Brain microvascular endothelial cell (primary cell): ENCODE measurements at regions not wholly inside any gene's neighbourhood (a gene's known extent, or its start where the extent isn't known, plus 50 kb on each side); places are given as distances from the start of the nearest gene placed in this dataset.

Experiments used
- DNase-seq: peaks from one replicate; pipeline ENCODE4 v3.0.0-alpha.2; 2020
- H3K27ac ChIP-seq: fragments of 250-450 bp; sonication (Bioruptor Pico); 2 replicates; pipeline ENCODE4 v1.5.1; 2020; ENCODE audit warnings: mild to moderate bottlenecking, moderate library complexity
- H3K27me3 ChIP-seq: fragments of 250-450 bp; sonication (Bioruptor Pico); replicated peaks from 2 replicates; pipeline ENCODE4 v1.5.1; 2020; ENCODE audit warnings: mild to moderate bottlenecking
- H3K36me3 ChIP-seq: fragments of 250-450 bp; sonication (Bioruptor Pico); replicated peaks from 2 replicates; pipeline ENCODE4 v1.5.1; 2020; ENCODE audit warnings: mild to moderate bottlenecking
- H3K4me3 ChIP-seq: 2 replicates; pipeline ENCODE4 v1.5.1; 2011; ENCODE audit warnings: low read depth, mild to moderate bottlenecking, control low read depth, low read length, moderate library complexity
- CTCF ChIP-seq: IDR thresholded peaks from 2 replicates; pipeline ENCODE4 v1.5.1; 2011; ENCODE audit warnings: low read depth, mild to moderate bottlenecking, moderate library complexity, low read length, control low read depth, inconsistent platforms; ENCODE audit errors: missing control alignments
- in situ Hi-C: cut with HindIII; loops from 2 replicates; pipeline ENCODE4 v1.10.0; 2017; ENCODE audit warnings: low sequenced_read_pairs, low pct_ligation_motif_present

- Histone ChIP-seq H3K36me3 (no peaks in the 10 kb centered on the region), H3K27me3 (no peaks in the 10 kb centered on the region), H3K4me3 (no peak overlapping the region), H3K27ac (peak overlapping the region; percentile 89)
- peak; percentile 96 for DNase-seq
- TF ChIP-seq CTCF, result no peak
- in situ Hi-C loops, result no loop called here
Observed at GRCh38 chr11:27934830-27935145, 173.2 kb downstream of the KIF18A start.

GRCh38 chr11:27933992-27934829 lies 173.7 kb downstream of the KIF18A start:
- in situ Hi-C loops, result no loop called here
- no peaks in the 10 kb centered on the region for H3K36me3 ChIP-seq
- H3K4me3 ChIP-seq, result no peak overlapping the region
- H3K27me3 ChIP-seq, result no peaks in the 10 kb centered on the region
- DNase-seq, result peak; percentile 91
- H3K27ac ChIP-seq, result peak overlapping the region; percentile 89
- TF ChIP-seq CTCF, result no peak

- H3K27me3 ChIP-seq, result no peaks in the 10 kb centered on the region
- no peak for TF ChIP-seq CTCF
- DNase-seq, result no peak
- in situ Hi-C loops, result no loop called here
- H3K27ac ChIP-seq, result no peak overlapping the region
- no peak overlapping the region for H3K4me3 ChIP-seq
- no peaks in the 10 kb centered on the region for H3K36me3 ChIP-seq
Observed at GRCh38 chr11:27931770-27932169, 176.2 kb downstream of the KIF18A start.

GRCh38 chr11:27930946-27931345 lies 177.0 kb downstream of the KIF18A start:
- Histone ChIP-seq H3K27me3 (no peaks in the 10 kb centered on the region), H3K27ac (no peak overlapping the region), H3K4me3 (no peak overlapping the region), H3K36me3 (no peaks in the 10 kb centered on the region)
- no peak for DNase-seq
- no peak for TF ChIP-seq CTCF
- in situ Hi-C loops, result no loop called here

GRCh38 chr11:27928809-27929208 lies 179.1 kb downstream of the KIF18A start:
- Histone ChIP-seq H3K27ac (no peak overlapping the region), H3K4me3 (no peak overlapping the region), H3K36me3 (no peaks in the 10 kb centered on the region), H3K27me3 (no peaks in the 10 kb centered on the region)
- no peak for DNase-seq
- TF ChIP-seq CTCF, result no peak
- in situ Hi-C loops, result no loop called here

- DNase-seq, result peak; percentile 79
- TF ChIP-seq CTCF, result no peak
- peak overlapping the region; percentile 0 for H3K27ac ChIP-seq
- no peaks in the 10 kb centered on the region for H3K27me3 ChIP-seq
- H3K36me3 ChIP-seq, result no peaks in the 10 kb centered on the region
- in situ Hi-C loops, result no loop called here
- no peak overlapping the region for H3K4me3 ChIP-seq
Observed at GRCh38 chr11:27926981-27927481, 180.9 kb downstream of the KIF18A start.
